ENCODE measurements at regions not wholly inside any gene's neighbourhood (a gene's known extent, or its start where the extent isn't known, plus 50 kb on each side); places are given as distances from the start of the nearest gene placed in this dataset.
"Not testable (repeated sequence)": the region's sequence is repeated elsewhere in the genome, so short reads cannot be mapped to it uniquely, and the experiment has no call there.

DNA sequence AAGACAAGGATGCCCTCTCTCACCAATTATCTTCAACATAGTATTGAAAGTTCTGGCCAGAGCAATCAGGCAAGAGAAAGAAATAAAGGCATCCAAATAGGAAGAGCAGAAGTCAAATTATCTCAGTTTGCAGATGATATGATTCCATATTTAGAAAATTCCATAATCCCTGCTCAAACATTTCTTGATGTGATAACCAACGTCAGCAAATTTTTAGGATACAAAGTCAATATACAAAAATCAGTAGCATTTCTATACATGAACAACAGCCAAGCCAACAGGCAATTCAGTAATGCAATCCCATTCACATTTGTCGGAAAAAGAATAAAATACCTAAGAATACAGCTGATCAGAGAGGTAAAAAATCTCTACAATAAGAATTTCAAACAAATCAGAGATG, 969.7 kb upstream of the USP15 start:
- TF ChIP-seq CTCF (IDR thresholded peaks at IDR 0.05; ENCODE audit: borderline replicate concordance, control extremely low read depth, extremely low read depth, insufficient read depth, missing control alignments) = no peak
- in situ Hi-C loops (cut with MboI; ENCODE audit: low sequenced_read_pairs, unreplicated experiment) = no loop called here
- DNase-seq (ENCODE audit: low spot score) = no peak

- no peak for DNase-seq (ENCODE audit: low spot score)
- TF ChIP-seq CTCF (IDR thresholded peaks at IDR 0.05; ENCODE audit: borderline replicate concordance, control extremely low read depth, extremely low read depth, insufficient read depth, missing control alignments) = no peak
- in situ Hi-C loops (cut with MboI; ENCODE audit: low sequenced_read_pairs, unreplicated experiment) = no loop called here
Observed at GRCh38 chr12:61291647-61292046, 968.6 kb upstream of the USP15 start.

- in situ Hi-C loops (cut with MboI; ENCODE audit: low sequenced_read_pairs, unreplicated experiment) = not testable (repeated sequence)
Observed at GRCh38 chr12:61294011-61294410, 966.2 kb upstream of the USP15 start.

GRCh38 chr12:61301817-61302216, 958.4 kb upstream of the USP15 start:
- TF ChIP-seq CTCF (IDR thresholded peaks at IDR 0.05; ENCODE audit: borderline replicate concordance, control extremely low read depth, extremely low read depth, insufficient read depth, missing control alignments) = no peak
- in situ Hi-C loops (cut with MboI; ENCODE audit: low sequenced_read_pairs, unreplicated experiment) = no loop called here
- no peak for DNase-seq (ENCODE audit: low spot score)

More at GRCh38 chr12:61294011-61294410, 966.2 kb upstream of the USP15 start:
- not testable (repeated sequence) for DNase-seq (ENCODE audit: low spot score)

- TF ChIP-seq CTCF (IDR thresholded peaks at IDR 0.05; ENCODE audit: borderline replicate concordance, control extremely low read depth, extremely low read depth, insufficient read depth, missing control alignments) = no peak
- no peak for DNase-seq (ENCODE audit: low spot score)
- in situ Hi-C loops (cut with MboI; ENCODE audit: low sequenced_read_pairs, unreplicated experiment) = no loop called here
Observed at GRCh38 chr12:61302282-61302681, 957.9 kb upstream of the USP15 start.

DNA sequence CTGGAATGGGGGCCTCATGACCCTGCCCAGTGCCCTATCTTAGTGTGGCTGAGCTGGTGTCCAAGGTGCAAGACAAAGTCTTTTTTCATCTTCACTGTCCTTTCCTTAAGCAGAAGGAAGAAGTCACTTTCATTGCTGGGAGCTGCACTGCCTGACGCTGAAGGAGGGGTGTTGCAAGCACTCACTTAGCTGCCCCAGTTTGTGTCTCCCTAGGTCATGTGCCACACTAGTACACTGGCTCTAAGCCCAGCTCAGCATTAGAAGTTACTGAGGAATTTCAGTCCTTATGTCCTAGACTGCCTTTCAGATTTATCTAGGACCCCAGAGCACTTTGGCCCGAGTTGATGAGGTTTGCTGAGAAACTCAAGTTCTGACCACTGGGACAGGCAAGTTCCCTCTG, 952.0 kb upstream of the USP15 start:
- in situ Hi-C loops (cut with MboI; ENCODE audit: low sequenced_read_pairs, unreplicated experiment) = no loop called here
- no peak for DNase-seq (ENCODE audit: low spot score)
- TF ChIP-seq CTCF (IDR thresholded peaks at IDR 0.05; ENCODE audit: borderline replicate concordance, control extremely low read depth, extremely low read depth, insufficient read depth, missing control alignments) = no peak

DNA sequence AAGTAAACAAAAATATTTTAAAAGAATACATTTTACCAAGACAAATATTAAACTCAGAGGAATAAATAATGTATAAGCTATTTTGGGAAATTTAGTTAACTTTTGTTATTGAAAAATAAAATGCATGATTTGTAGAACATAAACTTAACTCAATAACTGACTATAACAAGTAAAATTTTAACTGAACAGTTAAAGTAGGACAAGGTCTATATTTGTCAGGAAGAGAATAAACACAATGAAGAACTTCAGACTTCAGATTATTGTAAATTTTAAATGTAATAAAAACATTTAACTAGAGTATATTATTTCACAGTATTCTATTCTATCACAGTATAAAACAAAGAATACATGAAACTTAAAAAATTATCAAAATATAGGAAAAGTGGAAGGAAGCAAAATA, 948.8 kb upstream of the USP15 start:
- TF ChIP-seq CTCF (IDR thresholded peaks at IDR 0.05; ENCODE audit: borderline replicate concordance, control extremely low read depth, extremely low read depth, insufficient read depth, missing control alignments) = no peak
- DNase-seq (ENCODE audit: low spot score) = no peak
- in situ Hi-C loops (cut with MboI; ENCODE audit: low sequenced_read_pairs, unreplicated experiment) = no loop called here

All from GM13976 (cell line).